Liver (tissue), 8 donors: ENCODE measurements at regions not wholly inside any gene's neighbourhood (a gene's known extent, or its start where the extent isn't known, plus 50 kb on each side); places are given as distances from the start of the nearest gene placed in this dataset.

Experiments
- DNase-seq: peaks from one replicate; pipeline ENCODE4 v3.0.0-alpha.2; 2017; ENCODE audit warnings: low spot score
- H3K27ac ChIP-seq, 2 donors: one replicate each; pipeline ENCODE4 v1.7.0; 2013; ENCODE audit warnings: inconsistent platforms in 2 of 2, low read length in 2 of 2, control low read depth in 1 of 2, low read depth in 1 of 2, mild to moderate bottlenecking in 1 of 2
- H3K27me3 ChIP-seq, 4 donors: one replicate each; pipeline versions ENCODE4 v1.6.1 to v1.7.0; 2013; ENCODE audit warnings: low read length in 3 of 4, inconsistent platforms in 1 of 4, mild to moderate bottlenecking in 1 of 4, moderate library complexity in 1 of 4; ENCODE audit not compliant: control insufficient read depth in 4 of 4, insufficient read depth in 4 of 4
- H3K36me3 ChIP-seq, 4 donors: one replicate each; pipeline versions ENCODE4 v1.6.1 to v1.7.0; 2013; ENCODE audit warnings: low read length in 3 of 4, mild to moderate bottlenecking in 3 of 4, low read depth in 1 of 4, moderate library complexity in 1 of 4; ENCODE audit not compliant: control insufficient read depth in 4 of 4, insufficient read depth in 3 of 4
- H3K4me1 ChIP-seq, 4 donors: one replicate each; pipeline versions ENCODE4 v1.6.1 to v1.7.0; 2013; ENCODE audit warnings: low read length in 3 of 4, mild to moderate bottlenecking in 3 of 4, moderate library complexity in 1 of 4; ENCODE audit not compliant: control insufficient read depth in 4 of 4, insufficient read depth in 4 of 4
- H3K4me3 ChIP-seq, 3 donors: one replicate each; pipeline versions ENCODE4 v1.6.1 to v1.7.0; 2013; ENCODE audit warnings: low read length in 3 of 3, control low read depth in 1 of 3, low read depth in 1 of 3, mild to moderate bottlenecking in 1 of 3
- H3K9ac ChIP-seq, 2 donors: one replicate each; pipeline ENCODE4 v1.7.0; 2013; ENCODE audit warnings: low read length in 2 of 2, mild to moderate bottlenecking in 2 of 2, moderate library complexity in 2 of 2, control low read depth in 1 of 2, low read depth in 1 of 2
- H3K9me3 ChIP-seq, 4 donors: one replicate each; pipeline versions ENCODE4 v1.6.1 to v1.7.0; 2013; ENCODE audit warnings: low read length in 3 of 4; ENCODE audit not compliant: control insufficient read depth in 4 of 4
- FOXA2 ChIP-seq: IDR thresholded peaks from 2 replicates; pipeline ENCODE4 v1.6.1; 2016; ENCODE audit warnings: antibody characterized with exemption
- GABPA ChIP-seq, 2 donors: IDR thresholded peaks in 1 of 2; conservative IDR thresholded peaks in 1 of 2; 2 replicates each; pipeline ENCODE4 v1.6.1; 2016; ENCODE audit warnings: antibody characterized with exemption in 2 of 2, mild to moderate bottlenecking in 1 of 2, moderate library complexity in 1 of 2
- HNF4A ChIP-seq, 2 donors: conservative IDR thresholded peaks; 2 replicates each; pipeline ENCODE4 v1.6.1; 2016; ENCODE audit warnings: antibody characterized with exemption in 2 of 2, mild to moderate bottlenecking in 2 of 2
- HNF4G ChIP-seq: IDR thresholded peaks from 2 replicates; pipeline ENCODE4 v1.6.1; 2016; ENCODE audit warnings: antibody characterized with exemption
- NR2F2 ChIP-seq: IDR thresholded peaks from 2 replicates; pipeline ENCODE4 v1.6.1; 2016; ENCODE audit warnings: antibody characterized with exemption
- RAD21 ChIP-seq, 2 donors: IDR thresholded peaks; 2 replicates each; pipeline ENCODE4 v1.6.1; 2016; ENCODE audit warnings: antibody characterized with exemption in 2 of 2, mild to moderate bottlenecking in 2 of 2
- RXRA ChIP-seq, 2 donors: IDR thresholded peaks; 2 replicates each; pipeline ENCODE4 v1.6.1; 2017 to 2018; ENCODE audit warnings: antibody characterized with exemption in 2 of 2, mild to moderate bottlenecking in 1 of 2
- TAF1 ChIP-seq: conservative IDR thresholded peaks from 2 replicates; pipeline ENCODE4 v1.6.1; 2016; ENCODE audit warnings: antibody characterized with exemption, mild to moderate bottlenecking
- YY1 ChIP-seq: IDR thresholded peaks from 2 replicates; pipeline ENCODE4 v1.6.1; 2016; ENCODE audit warnings: antibody characterized with exemption, mild to moderate bottlenecking
- WGBS: extraction: QIAGEN DNeasy Blood & Tissue Kit; methylation state at CpG from one replicate; pipeline ENCODE4 v1.1.7; 2013; 5-methylcytosine and 5-hydroxymethylcytosine counted together
- TF ChIP-seq, protein P1 (sequence below): IDR thresholded peaks from 2 replicates; pipeline ENCODE4 v1.6.1; 2016; ENCODE audit warnings: antibody characterized with exemption
- TF ChIP-seq, protein P2 (sequence below): IDR thresholded peaks from 2 replicates; pipeline ENCODE4 v1.6.1; 2016; ENCODE audit warnings: antibody characterized with exemption, mild to moderate bottlenecking
- TF ChIP-seq, protein P3 (sequence below): IDR thresholded peaks from 2 replicates; pipeline ENCODE4 v1.6.1; 2016; ENCODE audit warnings: antibody characterized with exemption
- TF ChIP-seq, protein P4 (sequence below): fragments of 150-350 bp; IDR thresholded peaks from 2 replicates; pipeline ENCODE4 v1.5.1; 2017; ENCODE audit warnings: improper control_type of control experiment, low read depth, low read length; ENCODE audit not compliant: missing input control
- donor health status: healthy.
- donor health status: healthy.
- donor health status: healthy.
- donor health status: healthy.
- donor health status: healthy.

DNA sequence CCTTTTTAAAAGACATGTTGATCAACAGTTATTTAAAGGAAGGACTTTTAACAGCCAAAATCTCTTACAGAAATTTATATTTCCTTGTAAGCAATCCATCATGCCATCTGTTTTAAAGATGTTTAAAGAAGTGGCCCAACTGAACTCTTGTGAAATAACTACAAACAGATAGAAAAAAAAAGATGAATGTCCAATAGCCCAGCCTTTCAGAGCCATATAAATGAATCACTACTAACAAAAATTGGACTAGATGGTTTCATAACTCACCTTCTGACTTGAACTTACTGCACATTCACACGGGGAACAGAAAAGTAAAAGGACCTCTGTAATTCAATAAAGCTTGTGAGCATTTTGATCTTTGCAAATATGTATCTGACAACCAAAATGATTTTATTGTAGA, 319.0 kb upstream of the CHAC2 start:
- no peak for DNase-seq
- 30% methylated on average over 1 of the region's 1 CpG for WGBS

DNA sequence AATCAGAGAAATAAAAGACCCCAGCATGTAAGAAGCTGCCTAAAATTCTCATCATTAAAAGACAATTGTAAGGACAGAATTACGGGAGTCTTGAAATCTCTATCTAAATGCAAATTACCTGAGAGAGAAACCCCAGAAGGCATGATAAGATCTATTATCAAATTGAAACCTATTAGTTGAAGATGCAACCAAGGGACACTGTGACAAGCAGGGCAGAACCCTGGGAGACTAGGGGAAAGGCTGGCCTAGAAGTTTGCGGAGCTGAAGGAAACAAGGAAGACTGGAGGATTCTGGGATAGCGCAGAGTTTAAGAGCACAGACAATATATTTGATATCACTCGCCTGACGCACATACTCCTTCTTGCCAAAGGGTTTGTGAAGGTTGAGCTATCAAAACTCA, 319.5 kb upstream of the CHAC2 start:
- DNase-seq = no peak
- Histone ChIP-seq H3K36me3 (no peaks in the 10 kb centered on the region), H3K9me3 (no peaks in the 10 kb centered on the region), H3K27me3 (no peaks in the 10 kb centered on the region), H3K4me1 (no peaks in the 10 kb centered on the region), H3K4me3 (no peak overlapping the region), H3K9ac (no peak overlapping the region), H3K27ac (no peak overlapping the region)
- 91% methylated on average over 5 of the region's 5 CpGs for WGBS
- TF ChIP-seq, protein P1, sequence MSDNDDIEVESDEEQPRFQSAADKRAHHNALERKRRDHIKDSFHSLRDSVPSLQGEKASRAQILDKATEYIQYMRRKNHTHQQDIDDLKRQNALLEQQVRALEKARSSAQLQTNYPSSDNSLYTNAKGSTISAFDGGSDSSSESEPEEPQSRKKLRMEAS = no peak
- TF ChIP-seq YY1 = no peak
- TF ChIP-seq, protein P2, sequence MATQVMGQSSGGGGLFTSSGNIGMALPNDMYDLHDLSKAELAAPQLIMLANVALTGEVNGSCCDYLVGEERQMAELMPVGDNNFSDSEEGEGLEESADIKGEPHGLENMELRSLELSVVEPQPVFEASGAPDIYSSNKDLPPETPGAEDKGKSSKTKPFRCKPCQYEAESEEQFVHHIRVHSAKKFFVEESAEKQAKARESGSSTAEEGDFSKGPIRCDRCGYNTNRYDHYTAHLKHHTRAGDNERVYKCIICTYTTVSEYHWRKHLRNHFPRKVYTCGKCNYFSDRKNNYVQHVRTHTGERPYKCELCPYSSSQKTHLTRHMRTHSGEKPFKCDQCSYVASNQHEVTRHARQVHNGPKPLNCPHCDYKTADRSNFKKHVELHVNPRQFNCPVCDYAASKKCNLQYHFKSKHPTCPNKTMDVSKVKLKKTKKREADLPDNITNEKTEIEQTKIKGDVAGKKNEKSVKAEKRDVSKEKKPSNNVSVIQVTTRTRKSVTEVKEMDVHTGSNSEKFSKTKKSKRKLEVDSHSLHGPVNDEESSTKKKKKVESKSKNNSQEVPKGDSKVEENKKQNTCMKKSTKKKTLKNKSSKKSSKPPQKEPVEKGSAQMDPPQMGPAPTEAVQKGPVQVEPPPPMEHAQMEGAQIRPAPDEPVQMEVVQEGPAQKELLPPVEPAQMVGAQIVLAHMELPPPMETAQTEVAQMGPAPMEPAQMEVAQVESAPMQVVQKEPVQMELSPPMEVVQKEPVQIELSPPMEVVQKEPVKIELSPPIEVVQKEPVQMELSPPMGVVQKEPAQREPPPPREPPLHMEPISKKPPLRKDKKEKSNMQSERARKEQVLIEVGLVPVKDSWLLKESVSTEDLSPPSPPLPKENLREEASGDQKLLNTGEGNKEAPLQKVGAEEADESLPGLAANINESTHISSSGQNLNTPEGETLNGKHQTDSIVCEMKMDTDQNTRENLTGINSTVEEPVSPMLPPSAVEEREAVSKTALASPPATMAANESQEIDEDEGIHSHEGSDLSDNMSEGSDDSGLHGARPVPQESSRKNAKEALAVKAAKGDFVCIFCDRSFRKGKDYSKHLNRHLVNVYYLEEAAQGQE = no peak
- TF ChIP-seq RAD21 (IDR thresholded peaks at IDR 0.05) = no peak
- TF ChIP-seq HNF4A (conservative IDR thresholded peaks at IDR 0.05) = no peak
- TF ChIP-seq RXRA (IDR thresholded peaks at IDR 0.05) = no peak
- TF ChIP-seq, protein P3, sequence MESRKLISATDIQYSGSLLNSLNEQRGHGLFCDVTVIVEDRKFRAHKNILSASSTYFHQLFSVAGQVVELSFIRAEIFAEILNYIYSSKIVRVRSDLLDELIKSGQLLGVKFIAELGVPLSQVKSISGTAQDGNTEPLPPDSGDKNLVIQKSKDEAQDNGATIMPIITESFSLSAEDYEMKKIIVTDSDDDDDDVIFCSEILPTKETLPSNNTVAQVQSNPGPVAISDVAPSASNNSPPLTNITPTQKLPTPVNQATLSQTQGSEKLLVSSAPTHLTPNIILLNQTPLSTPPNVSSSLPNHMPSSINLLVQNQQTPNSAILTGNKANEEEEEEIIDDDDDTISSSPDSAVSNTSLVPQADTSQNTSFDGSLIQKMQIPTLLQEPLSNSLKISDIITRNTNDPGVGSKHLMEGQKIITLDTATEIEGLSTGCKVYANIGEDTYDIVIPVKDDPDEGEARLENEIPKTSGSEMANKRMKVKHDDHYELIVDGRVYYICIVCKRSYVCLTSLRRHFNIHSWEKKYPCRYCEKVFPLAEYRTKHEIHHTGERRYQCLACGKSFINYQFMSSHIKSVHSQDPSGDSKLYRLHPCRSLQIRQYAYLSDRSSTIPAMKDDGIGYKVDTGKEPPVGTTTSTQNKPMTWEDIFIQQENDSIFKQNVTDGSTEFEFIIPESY = no peak
- TF ChIP-seq FOXA2 = no peak
- no peak for TF ChIP-seq TAF1
- no peak for TF ChIP-seq GABPA (IDR thresholded peaks at IDR 0.05 in 1 of 2, conservative IDR thresholded peaks at IDR 0.05 in 1 of 2)
- no peak for TF ChIP-seq NR2F2
- no peak for TF ChIP-seq HNF4G

More for the DNA sequence above, 319.0 kb upstream of the CHAC2 start:
- Histone ChIP-seq H3K36me3 (no peaks in the 10 kb centered on the region), H3K9ac (no peak overlapping the region), H3K27me3 (no peaks in the 10 kb centered on the region), H3K27ac (no peak overlapping the region), H3K4me3 (no peak overlapping the region), H3K9me3 (no peaks in the 10 kb centered on the region), H3K4me1 (peaks cover 0 to 4% (median 2%) of the 10 kb centered on the region in 4 donors)
- TF ChIP-seq, protein P4, sequence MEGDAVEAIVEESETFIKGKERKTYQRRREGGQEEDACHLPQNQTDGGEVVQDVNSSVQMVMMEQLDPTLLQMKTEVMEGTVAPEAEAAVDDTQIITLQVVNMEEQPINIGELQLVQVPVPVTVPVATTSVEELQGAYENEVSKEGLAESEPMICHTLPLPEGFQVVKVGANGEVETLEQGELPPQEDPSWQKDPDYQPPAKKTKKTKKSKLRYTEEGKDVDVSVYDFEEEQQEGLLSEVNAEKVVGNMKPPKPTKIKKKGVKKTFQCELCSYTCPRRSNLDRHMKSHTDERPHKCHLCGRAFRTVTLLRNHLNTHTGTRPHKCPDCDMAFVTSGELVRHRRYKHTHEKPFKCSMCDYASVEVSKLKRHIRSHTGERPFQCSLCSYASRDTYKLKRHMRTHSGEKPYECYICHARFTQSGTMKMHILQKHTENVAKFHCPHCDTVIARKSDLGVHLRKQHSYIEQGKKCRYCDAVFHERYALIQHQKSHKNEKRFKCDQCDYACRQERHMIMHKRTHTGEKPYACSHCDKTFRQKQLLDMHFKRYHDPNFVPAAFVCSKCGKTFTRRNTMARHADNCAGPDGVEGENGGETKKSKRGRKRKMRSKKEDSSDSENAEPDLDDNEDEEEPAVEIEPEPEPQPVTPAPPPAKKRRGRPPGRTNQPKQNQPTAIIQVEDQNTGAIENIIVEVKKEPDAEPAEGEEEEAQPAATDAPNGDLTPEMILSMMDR = no peak
- peak in 1 of 2 donors; percentile 5 for TF ChIP-seq HNF4A (conservative IDR thresholded peaks at IDR 0.05)
